HL-60 (cell line): ENCODE measurements at regions not wholly inside any gene's neighbourhood (a gene's known extent, or its start where the extent isn't known, plus 50 kb on each side); places are given as distances from the start of the nearest gene placed in this dataset.
"Not testable (repeated sequence)": the region's sequence is repeated elsewhere in the genome, so short reads cannot be mapped to it uniquely, and the experiment has no call there.

Source experiments
- DNase-seq, 2 experiments: peaks; one replicate each; pipeline ENCODE4 v3.0.0-alpha.2; 2010 to 2020; ENCODE audit warnings: low read depth in 1 of 2, low spot score in 1 of 2
- H3K27ac ChIP-seq: fragments of 250-450 bp; sonication (Bioruptor Pico); replicated peaks from 2 replicates; pipeline ENCODE4 v1.5.1; 2020; ENCODE audit warnings: mild to moderate bottlenecking, moderate library complexity
- H3K27me3 ChIP-seq: fragments of 250-450 bp; sonication (Bioruptor Pico); 2 replicates; pipeline ENCODE4 v1.5.1; 2021; ENCODE audit warnings: mild to moderate bottlenecking, moderate library complexity; ENCODE audit not compliant: insufficient read depth, poor library complexity, severe bottlenecking
- H3K4me3 ChIP-seq: replicated peaks from 2 replicates; pipeline ENCODE4 v1.5.1; 2011; ENCODE audit warnings: mild to moderate bottlenecking, control low read depth, low read length; ENCODE audit not compliant: insufficient read depth
- CTCF ChIP-seq: IDR thresholded peaks from one replicate; pipeline ENCODE4 v1.5.1; 2011; ENCODE audit warnings: low read length, control low read depth, inconsistent platforms; ENCODE audit not compliant: insufficient read depth
- GABPA ChIP-seq: IDR thresholded peaks from 2 replicates; pipeline ENCODE4 v1.6.1; 2012; ENCODE audit warnings: low read depth
- POLR2AphosphoS5 ChIP-seq: IDR thresholded peaks from 2 replicates; pipeline ENCODE4 v1.6.1; 2012; ENCODE audit warnings: low read depth
- REST ChIP-seq: IDR thresholded peaks from 2 replicates; pipeline ENCODE4 v1.6.1; 2012; ENCODE audit warnings: low read depth; ENCODE audit not compliant: insufficient replicate concordance
- SPI1 ChIP-seq: IDR thresholded peaks from 2 replicates; pipeline ENCODE4 v1.6.1; 2012; ENCODE audit warnings: low read depth, mild to moderate bottlenecking, borderline replicate concordance

GRCh38 chr15:20295238-20295811 lies 246.3 kb downstream of the GOLGA6L6 start:
- Histone ChIP-seq H3K27me3 (peaks cover 2% of the 10 kb centered on the region), H3K27ac (no peak overlapping the region), H3K4me3 (no peak overlapping the region)
- TF ChIP-seq REST (no peak), SPI1 (no peak), POLR2AphosphoS5 (no peak), CTCF (no peak), GABPA (no peak)
- no peak for DNase-seq

GRCh38 chr15:20294651-20295237 lies 246.9 kb downstream of the GOLGA6L6 start:
- no peak for TF ChIP-seq GABPA
- no peak overlapping the region for H3K27ac ChIP-seq
- peaks cover 2% of the 10 kb centered on the region for H3K27me3 ChIP-seq
- no peak overlapping the region for H3K4me3 ChIP-seq
- no peak for DNase-seq

- DNase-seq, H3K27me3 ChIP-seq, H3K27ac ChIP-seq, H3K4me3 ChIP-seq: not testable (repeated sequence)
These were observed 249.1 kb downstream of the GOLGA6L6 start for GRCh38 chr15:20292422-20293005.

- not testable (repeated sequence) for H3K27ac ChIP-seq, DNase-seq, H3K27me3 ChIP-seq, H3K4me3 ChIP-seq
These were observed 250.0 kb downstream of the GOLGA6L6 start for GRCh38 chr15:20291616-20292015.

- not testable (repeated sequence) for H3K27ac ChIP-seq, H3K27me3 ChIP-seq, H3K4me3 ChIP-seq, DNase-seq
These were observed 251.0 kb downstream of the GOLGA6L6 start for GRCh38 chr15:20290606-20291005.

- H3K4me3 ChIP-seq, H3K27ac ChIP-seq, DNase-seq, H3K27me3 ChIP-seq: not testable (repeated sequence)
These were observed 252.0 kb downstream of the GOLGA6L6 start for GRCh38 chr15:20289538-20290103.

- not testable (repeated sequence) for H3K27ac ChIP-seq, H3K4me3 ChIP-seq, DNase-seq, H3K27me3 ChIP-seq
These were observed 252.6 kb downstream of the GOLGA6L6 start for GRCh38 chr15:20288800-20289537.

GRCh38 chr15:20286559-20286958 lies 255.0 kb downstream of the GOLGA6L6 start:
- DNase-seq, H3K27me3 ChIP-seq, H3K4me3 ChIP-seq, H3K27ac ChIP-seq: not testable (repeated sequence)

GRCh38 chr15:20285696-20286300 lies 255.8 kb downstream of the GOLGA6L6 start:
- not testable (repeated sequence) for DNase-seq, H3K27me3 ChIP-seq, H3K4me3 ChIP-seq, H3K27ac ChIP-seq

GRCh38 chr15:20284891-20285535 lies 256.6 kb downstream of the GOLGA6L6 start:
- DNase-seq, H3K27ac ChIP-seq, H3K4me3 ChIP-seq, H3K27me3 ChIP-seq: not testable (repeated sequence)
